Hepatocyte (in vitro differentiated cells): ENCODE measurements at regions not wholly inside any gene's neighbourhood (a gene's known extent, or its start where the extent isn't known, plus 50 kb on each side); places are given as distances from the start of the nearest gene placed in this dataset.

Experiments
- EZH2 ChIP-seq: fragments of 200-600 bp; sonication (generic); IDR thresholded peaks from 2 replicates; pipeline ENCODE4 v1.6.1; 2016; ENCODE audit warnings: antibody characterized with exemption, mild to moderate bottlenecking, borderline replicate concordance
- TF ChIP-seq, protein P1 (sequence below): fragments of 200-600 bp; sonication (generic); IDR thresholded peaks from 2 replicates; pipeline ENCODE4 v1.5.1; 2016; ENCODE audit warnings: antibody characterized with exemption, mild to moderate bottlenecking; ENCODE audit not compliant: poor library complexity

DNA sequence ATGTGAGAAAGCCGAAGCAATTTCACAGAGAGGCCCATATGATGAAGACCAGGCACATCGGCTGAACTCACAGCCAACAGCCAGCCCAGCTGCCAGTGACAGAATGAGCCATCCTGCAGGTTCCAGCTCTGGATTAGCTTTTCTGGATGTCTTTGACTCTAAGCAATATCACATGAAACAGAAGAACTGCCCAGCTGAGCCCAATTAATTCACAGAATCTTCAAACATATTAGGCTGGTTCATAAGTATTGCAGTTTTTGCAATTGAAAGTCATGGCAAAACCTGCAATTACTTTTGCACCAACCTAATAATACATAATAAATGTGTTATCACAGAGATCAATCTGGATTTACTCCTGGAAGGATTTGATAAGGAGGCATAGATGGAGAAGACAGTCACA, 299.9 kb downstream of the RAB28 start:
- TF ChIP-seq EZH2 = no peak
- TF ChIP-seq, protein P1, sequence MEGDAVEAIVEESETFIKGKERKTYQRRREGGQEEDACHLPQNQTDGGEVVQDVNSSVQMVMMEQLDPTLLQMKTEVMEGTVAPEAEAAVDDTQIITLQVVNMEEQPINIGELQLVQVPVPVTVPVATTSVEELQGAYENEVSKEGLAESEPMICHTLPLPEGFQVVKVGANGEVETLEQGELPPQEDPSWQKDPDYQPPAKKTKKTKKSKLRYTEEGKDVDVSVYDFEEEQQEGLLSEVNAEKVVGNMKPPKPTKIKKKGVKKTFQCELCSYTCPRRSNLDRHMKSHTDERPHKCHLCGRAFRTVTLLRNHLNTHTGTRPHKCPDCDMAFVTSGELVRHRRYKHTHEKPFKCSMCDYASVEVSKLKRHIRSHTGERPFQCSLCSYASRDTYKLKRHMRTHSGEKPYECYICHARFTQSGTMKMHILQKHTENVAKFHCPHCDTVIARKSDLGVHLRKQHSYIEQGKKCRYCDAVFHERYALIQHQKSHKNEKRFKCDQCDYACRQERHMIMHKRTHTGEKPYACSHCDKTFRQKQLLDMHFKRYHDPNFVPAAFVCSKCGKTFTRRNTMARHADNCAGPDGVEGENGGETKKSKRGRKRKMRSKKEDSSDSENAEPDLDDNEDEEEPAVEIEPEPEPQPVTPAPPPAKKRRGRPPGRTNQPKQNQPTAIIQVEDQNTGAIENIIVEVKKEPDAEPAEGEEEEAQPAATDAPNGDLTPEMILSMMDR = no peak
